ENCODE measurements at regions not wholly inside any gene's neighbourhood (a gene's known extent, or its start where the extent isn't known, plus 50 kb on each side); places are given as distances from the start of the nearest gene placed in this dataset.

- TF ChIP-seq, protein P1, sequence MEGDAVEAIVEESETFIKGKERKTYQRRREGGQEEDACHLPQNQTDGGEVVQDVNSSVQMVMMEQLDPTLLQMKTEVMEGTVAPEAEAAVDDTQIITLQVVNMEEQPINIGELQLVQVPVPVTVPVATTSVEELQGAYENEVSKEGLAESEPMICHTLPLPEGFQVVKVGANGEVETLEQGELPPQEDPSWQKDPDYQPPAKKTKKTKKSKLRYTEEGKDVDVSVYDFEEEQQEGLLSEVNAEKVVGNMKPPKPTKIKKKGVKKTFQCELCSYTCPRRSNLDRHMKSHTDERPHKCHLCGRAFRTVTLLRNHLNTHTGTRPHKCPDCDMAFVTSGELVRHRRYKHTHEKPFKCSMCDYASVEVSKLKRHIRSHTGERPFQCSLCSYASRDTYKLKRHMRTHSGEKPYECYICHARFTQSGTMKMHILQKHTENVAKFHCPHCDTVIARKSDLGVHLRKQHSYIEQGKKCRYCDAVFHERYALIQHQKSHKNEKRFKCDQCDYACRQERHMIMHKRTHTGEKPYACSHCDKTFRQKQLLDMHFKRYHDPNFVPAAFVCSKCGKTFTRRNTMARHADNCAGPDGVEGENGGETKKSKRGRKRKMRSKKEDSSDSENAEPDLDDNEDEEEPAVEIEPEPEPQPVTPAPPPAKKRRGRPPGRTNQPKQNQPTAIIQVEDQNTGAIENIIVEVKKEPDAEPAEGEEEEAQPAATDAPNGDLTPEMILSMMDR (IDR thresholded peaks at IDR 0.05; ENCODE audit: low read depth, low read length, missing control alignments) = no peak
- DNase-seq (ENCODE audit: extremely low read depth, low read depth) = no peak
- H3K4me3 ChIP-seq (replicated peaks; ENCODE audit: low read depth, low read length) = no peak overlapping the region
Measured at GRCh38 chr13:107296804-107297203, 728.9 kb upstream of the ARGLU1 start.

DNA sequence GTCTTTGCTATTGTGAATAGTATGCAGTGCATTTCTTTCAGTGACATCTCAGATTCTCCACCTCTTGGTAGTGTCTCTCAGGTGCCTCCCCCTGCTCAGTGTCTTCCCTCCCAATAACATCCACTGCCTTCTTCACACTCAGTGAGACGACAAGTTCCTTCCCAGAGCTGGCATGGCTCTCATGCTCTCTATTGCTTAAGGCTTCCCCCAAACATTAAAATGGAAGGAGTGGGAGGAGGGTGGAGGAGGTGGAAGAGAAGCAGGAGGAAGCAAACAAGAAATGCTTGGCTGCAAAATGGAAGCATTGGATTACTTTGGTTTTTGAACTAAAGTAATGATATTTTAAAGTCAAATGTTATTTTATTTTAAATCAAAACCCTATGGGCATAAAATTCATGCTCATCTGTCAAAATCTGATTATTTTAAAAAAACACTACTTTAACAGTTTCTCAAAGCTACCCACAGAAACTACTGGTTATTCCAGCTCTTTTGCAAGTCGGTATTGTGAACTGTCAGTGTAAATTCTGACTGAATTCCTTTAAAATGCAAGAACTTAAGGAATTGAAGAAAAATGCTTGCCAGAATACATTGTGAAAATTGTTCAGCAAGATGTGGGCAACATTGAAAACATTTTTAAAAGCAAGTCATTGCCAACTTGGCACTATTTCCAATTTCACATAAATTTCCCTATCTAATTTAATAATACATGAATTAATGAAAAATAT, 727.6 kb upstream of the ARGLU1 start:
- TF ChIP-seq, protein P1 (IDR thresholded peaks at IDR 0.05; ENCODE audit: low read depth, low read length, missing control alignments) = no peak
- H3K4me3 ChIP-seq (replicated peaks; ENCODE audit: low read depth, low read length) = no peak overlapping the region
- no peak for DNase-seq (ENCODE audit: extremely low read depth, low read depth)

- no peak for DNase-seq (ENCODE audit: extremely low read depth, low read depth)
- no peak overlapping the region for H3K4me3 ChIP-seq (replicated peaks; ENCODE audit: low read depth, low read length)
- TF ChIP-seq, protein P1 (IDR thresholded peaks at IDR 0.05; ENCODE audit: low read depth, low read length, missing control alignments) = no peak
Measured at GRCh38 chr13:107293924-107294323, 726.0 kb upstream of the ARGLU1 start.

DNA sequence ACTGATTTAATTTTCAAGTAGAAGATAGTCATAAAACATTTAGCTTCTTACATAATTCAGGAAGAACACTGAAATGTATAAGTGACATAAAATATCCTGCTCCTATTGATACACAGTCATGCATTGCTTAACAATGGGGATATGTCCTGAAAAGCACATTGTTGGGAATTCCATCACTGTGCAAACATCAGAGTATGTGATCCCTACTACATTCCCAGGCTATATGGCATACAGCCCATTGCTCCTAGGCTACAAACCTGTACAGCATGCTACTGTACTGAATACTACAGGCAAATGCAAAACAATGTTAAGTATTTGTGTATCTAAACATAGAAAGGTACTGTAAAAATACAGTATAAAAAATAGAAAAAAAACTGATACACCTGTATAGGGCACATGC, 723.9 kb upstream of the ARGLU1 start:
- TF ChIP-seq, protein P1 (IDR thresholded peaks at IDR 0.05; ENCODE audit: low read depth, low read length, missing control alignments) = no peak
- no peak overlapping the region for H3K4me3 ChIP-seq (replicated peaks; ENCODE audit: low read depth, low read length)
- no peak for DNase-seq (ENCODE audit: extremely low read depth, low read depth)

- TF ChIP-seq, protein P1 (IDR thresholded peaks at IDR 0.05; ENCODE audit: low read depth, low read length, missing control alignments) = no peak
- DNase-seq (ENCODE audit: extremely low read depth, low read depth) = no peak
- H3K4me3 ChIP-seq (replicated peaks; ENCODE audit: low read depth, low read length) = no peak overlapping the region
Measured at GRCh38 chr13:107289540-107289939, 721.6 kb upstream of the ARGLU1 start.

- H3K4me3 ChIP-seq (replicated peaks; ENCODE audit: low read depth, low read length) = no peak overlapping the region
- DNase-seq (ENCODE audit: extremely low read depth, low read depth) = no peak
- TF ChIP-seq, protein P1 (IDR thresholded peaks at IDR 0.05; ENCODE audit: low read depth, low read length, missing control alignments) = no peak
Measured at GRCh38 chr13:107284173-107284572, 716.2 kb upstream of the ARGLU1 start.

DNA sequence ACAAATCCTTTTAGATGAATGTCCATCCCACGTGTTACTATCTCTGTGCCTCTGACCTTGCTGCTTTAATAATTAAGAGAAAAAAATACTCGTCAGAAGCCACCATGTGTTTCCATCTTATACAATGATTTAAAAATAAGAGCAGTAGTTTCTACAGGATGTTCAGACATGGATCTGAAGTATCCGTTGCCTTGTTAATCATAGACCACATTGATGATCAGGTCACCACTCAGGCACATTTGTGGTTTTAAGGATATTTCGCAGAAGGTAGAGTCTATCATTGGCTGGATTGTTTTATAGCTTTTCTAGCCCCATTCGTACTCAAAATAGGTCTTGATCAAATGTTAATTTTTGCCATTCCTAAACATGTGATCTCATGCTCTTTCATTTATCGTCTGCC, 710.0 kb upstream of the ARGLU1 start:
- no peak overlapping the region for H3K4me3 ChIP-seq (replicated peaks; ENCODE audit: low read depth, low read length)
- no peak for DNase-seq (ENCODE audit: extremely low read depth, low read depth)
- TF ChIP-seq, protein P1 (IDR thresholded peaks at IDR 0.05; ENCODE audit: low read depth, low read length, missing control alignments) = no peak
